IMR-90 (cell line): ENCODE measurements at regions not wholly inside any gene's neighbourhood (a gene's known extent, or its start where the extent isn't known, plus 50 kb on each side); places are given as distances from the start of the nearest gene placed in this dataset.

Experiments
- ATAC-seq: fragments of 200-7000 bp; cut with Tn5 transposase; 2 replicates; pipeline ENCODE4 v1.9.1; 2020; ENCODE audit warnings: low read depth, mild to moderate bottlenecking, moderate library complexity
- BruUV-seq: library from RNA; stranded (reverse); fragments of 400-500 nt; replicated peaks from 2 replicates; lab custom pipeline; 2021; lab: Mats Ljungman, UMichigan
- CTCF ChIA-PET: fragments of 300-600 bp; formaldehyde crosslinking; extraction: SDS; loops from one replicate; lab custom pipeline; 2021; ENCODE audit warnings: antibody characterized with exemption; lab: Yijun Ruan, JAX
- POLR2A ChIA-PET: fragments of 300-600 bp; sonication (Branson Sonifier 250); formaldehyde crosslinking; loops from one replicate; lab custom pipeline; 2022; ENCODE audit warnings: antibody characterized with exemption; ENCODE audit not compliant: unreplicated experiment; lab: Charles Lee
- DNase-seq: peaks from one replicate; pipeline ENCODE4 v3.0.0; 2013
- H2AFZ ChIP-seq: replicated peaks from 2 replicates; pipeline ENCODE3; 2013; ENCODE audit warnings: low read length, mild to moderate bottlenecking; ENCODE audit not compliant: poor library complexity
- H2AK5ac ChIP-seq: 2 replicates; pipeline ENCODE4 v1.6.1; 2013; ENCODE audit warnings: low read depth, low read length, inconsistent platforms
- H2AK9ac ChIP-seq: replicated peaks from 2 replicates; pipeline ENCODE3; 2013; ENCODE audit warnings: mild to moderate bottlenecking, low read depth, low read length, moderate library complexity; ENCODE audit not compliant: poor library complexity
- H2BK120ac ChIP-seq: 2 replicates; pipeline ENCODE4 v1.6.1; 2013; ENCODE audit warnings: low read depth, low read length, inconsistent platforms
- H2BK15ac ChIP-seq: 3 replicates; pipeline ENCODE4 v1.6.1; 2013; ENCODE audit warnings: low read depth, low read length, inconsistent platforms
- H2BK20ac ChIP-seq: 2 replicates; pipeline ENCODE4 v1.6.1; 2013; ENCODE audit warnings: low read depth, mild to moderate bottlenecking, inconsistent platforms, low read length, moderate library complexity
- H2BK5ac ChIP-seq: 2 replicates; pipeline ENCODE4 v1.6.1; 2013; ENCODE audit warnings: mild to moderate bottlenecking, low read depth, low read length, inconsistent platforms; ENCODE audit not compliant: poor library complexity, severe bottlenecking
- H3K14ac ChIP-seq: replicated peaks from 2 replicates; pipeline ENCODE4 v1.6.1; 2013; ENCODE audit warnings: low read depth, low read length, inconsistent platforms
- H3K18ac ChIP-seq: 2 replicates; pipeline ENCODE4 v1.6.1; 2013; ENCODE audit warnings: low read depth, low read length, control low read depth
- H3K23ac ChIP-seq: 2 replicates; pipeline ENCODE4 v1.6.1; 2013; ENCODE audit warnings: low read depth, low read length, inconsistent platforms
- H3K27ac ChIP-seq: 2 replicates; pipeline ENCODE4 v1.5.1; 2013; ENCODE audit warnings: mild to moderate bottlenecking, control low read depth, low read length; ENCODE audit not compliant: insufficient read depth
- H3K27me3 ChIP-seq: 2 replicates; pipeline ENCODE4 v1.6.1; 2013; ENCODE audit warnings: low read length; ENCODE audit not compliant: control insufficient read depth, insufficient read depth
- H3K36me3 ChIP-seq: 2 replicates; pipeline ENCODE4 v1.6.1; 2013; ENCODE audit warnings: low read length, mixed read lengths; ENCODE audit not compliant: control insufficient read depth, insufficient read depth
- H3K4ac ChIP-seq: 2 replicates; pipeline ENCODE4 v1.6.1; 2013; ENCODE audit warnings: low read depth, low read length, inconsistent platforms
- H3K4me1 ChIP-seq: 2 replicates; pipeline ENCODE4 v1.6.1; 2013; ENCODE audit warnings: low read length, mixed read lengths; ENCODE audit not compliant: control insufficient read depth, insufficient read depth
- H3K4me2 ChIP-seq: 2 replicates; pipeline ENCODE4 v1.6.1; 2013; ENCODE audit warnings: low read depth, mild to moderate bottlenecking, control low read depth, low read length, moderate library complexity
- H3K4me3 ChIP-seq: 2 replicates; pipeline ENCODE4 v1.5.1; 2013; ENCODE audit warnings: low read depth, mild to moderate bottlenecking, control low read depth, low read length, moderate library complexity; ENCODE audit not compliant: insufficient read depth
- H3K56ac ChIP-seq: 2 replicates; pipeline ENCODE4 v1.6.1; 2013; ENCODE audit warnings: low read length, inconsistent platforms; ENCODE audit not compliant: insufficient read depth; ENCODE audit errors: extremely low read depth
- H3K79me1 ChIP-seq, 2 experiments: 2 replicates each; pipeline ENCODE4 v1.6.1; 2013; ENCODE audit warnings: low read length in 2 of 2, inconsistent platforms in 1 of 2, low read depth in 1 of 2
- H3K9ac ChIP-seq: 2 replicates; pipeline ENCODE4 v1.6.1; 2013; ENCODE audit warnings: low read depth, low read length, control low read depth
- H3K9me1 ChIP-seq: 2 replicates; pipeline ENCODE4 v1.6.1; 2013; ENCODE audit warnings: low read length, inconsistent platforms; ENCODE audit not compliant: insufficient read depth
- H3K9me3 ChIP-seq: 2 replicates; pipeline ENCODE4 v1.6.1; 2013; ENCODE audit warnings: low read length; ENCODE audit not compliant: control insufficient read depth, insufficient read depth
- H4K20me1 ChIP-seq: 2 replicates; pipeline ENCODE4 v1.6.1; 2013; ENCODE audit warnings: low read length, inconsistent platforms; ENCODE audit not compliant: insufficient read depth
- H4K5ac ChIP-seq: 2 replicates; pipeline ENCODE4 v1.6.1; 2013; ENCODE audit warnings: mild to moderate bottlenecking, low read depth, low read length, control low read depth
- H4K8ac ChIP-seq, 2 experiments: 2 replicates each; pipeline ENCODE4 v1.6.1; 2013; ENCODE audit warnings: low read depth in 2 of 2, low read length in 2 of 2, control low read depth in 1 of 2, inconsistent platforms in 1 of 2
- H4K91ac ChIP-seq: 2 replicates; pipeline ENCODE4 v1.6.1; 2013; ENCODE audit warnings: low read depth, low read length, inconsistent platforms; ENCODE audit not compliant: insufficient read depth
- CEBPB ChIP-seq: IDR thresholded peaks from 2 replicates; pipeline ENCODE4 v1.6.1; 2012; ENCODE audit warnings: low read depth, low read length, improper control_type of control experiment
- CHD1 ChIP-seq: IDR thresholded peaks from 2 replicates; pipeline ENCODE4 v1.6.1; 2012; ENCODE audit warnings: low read depth, low read length, improper control_type of control experiment
- ELK1 ChIP-seq: fragments of 150-350 bp; IDR thresholded peaks from 2 replicates; pipeline ENCODE4 v1.6.1; 2016; ENCODE audit warnings: low read depth, mild to moderate bottlenecking, low read length, moderate library complexity, borderline replicate concordance
- FOS ChIP-seq: fragments of 150-350 bp; IDR thresholded peaks from 2 replicates; pipeline ENCODE4 v1.6.1; 2016; ENCODE audit warnings: low read depth, low read length
- MAFK ChIP-seq: IDR thresholded peaks from 2 replicates; pipeline ENCODE4 v1.6.1; 2012; ENCODE audit warnings: low read depth, low read length, improper control_type of control experiment
- MAZ ChIP-seq: IDR thresholded peaks from 2 replicates; pipeline ENCODE4 v1.6.1; 2012; ENCODE audit warnings: low read depth, mild to moderate bottlenecking, low read length, improper control_type of control experiment, moderate library complexity, borderline replicate concordance
- MXI1 ChIP-seq: IDR thresholded peaks from 2 replicates; pipeline ENCODE4 v1.6.1; 2012; ENCODE audit warnings: low read depth, mild to moderate bottlenecking, low read length, moderate library complexity, borderline replicate concordance
- NFE2L2 ChIP-seq: fragments of 150-350 bp; IDR thresholded peaks from 2 replicates; pipeline ENCODE4 v1.6.1; 2016; ENCODE audit warnings: low read depth, mild to moderate bottlenecking, low read length
- POLR2A ChIP-seq: IDR thresholded peaks from 2 replicates; pipeline ENCODE4 v1.6.1; 2012; ENCODE audit warnings: mild to moderate bottlenecking, low read depth, low read length
- RCOR1 ChIP-seq: IDR thresholded peaks from 2 replicates; pipeline ENCODE4 v1.6.1; 2012; ENCODE audit warnings: mild to moderate bottlenecking, low read length, improper control_type of control experiment; ENCODE audit not compliant: insufficient replicate concordance
- RFX5 ChIP-seq: IDR thresholded peaks from 2 replicates; pipeline ENCODE4 v1.8.0; 2012; ENCODE audit warnings: low read depth, mild to moderate bottlenecking, low read length, moderate library complexity
- SMC3 ChIP-seq: fragments of 150-350 bp; IDR thresholded peaks from 2 replicates; pipeline ENCODE4 v1.6.1; 2016; ENCODE audit warnings: low read depth, mild to moderate bottlenecking, antibody characterized with exemption, low read length, moderate library complexity
- USF2 ChIP-seq: fragments of 150-350 bp; IDR thresholded peaks from 2 replicates; pipeline ENCODE4 v1.6.1; 2017; ENCODE audit warnings: mild to moderate bottlenecking, antibody characterized with exemption, low read length, low read depth
- WGBS, 2 experiments: methylation state at CpG; one replicate each; pipeline versions ENCODE4 v1.1.5 to v1.1.7; 2013; ENCODE audit warnings: missing lambda C conversion rate in 2 of 2; ENCODE audit not compliant: insufficient read length in 1 of 2; ENCODE audit errors: extremely low coverage in 2 of 2; 5-methylcytosine and 5-hydroxymethylcytosine counted together
- dilution Hi-C: fragments of 300-500 bp; cut with HindIII; formaldehyde crosslinking; loops from one replicate; pipeline ENCODE4 v1.14.3; 2018; ENCODE audit warnings: low sequenced_read_pairs; ENCODE audit not compliant: unreplicated experiment
- in situ Hi-C: fragments of 300-500 bp; cut with MboI; formaldehyde crosslinking; loops from 3 replicates; pipeline ENCODE4 v1.14.3; 2019; ENCODE audit warnings: low sequenced_read_pairs, inconsistent platforms, mixed read lengths
- intact Hi-C: fragments of 100-400 bp; cut with micrococcal nuclease; formaldehyde crosslinking; loops from 2 replicates; pipeline ENCODE4 v1.10.0; 2022

GRCh38 chr1:113333056-113333455 is 57.3 kb upstream of the MAGI3 start:
- CTCF ChIA-PET: no interaction called here
- in situ Hi-C loops: no loop called here
- Histone ChIP-seq H2BK5ac (no peak overlapping the region), H3K4me3 (no peak overlapping the region), H3K79me1 (no peaks in the 10 kb centered on the region), H3K27me3 (peaks cover 2% of the 10 kb centered on the region; the same call in 1 of the 2 replicates), H3K18ac (no peak overlapping the region), H3K4ac (no peak overlapping the region), H4K20me1 (no peaks in the 10 kb centered on the region), H4K8ac (no peak overlapping the region), H3K23ac (no peak overlapping the region), H3K4me2 (no peak overlapping the region), H2AK5ac (no peak overlapping the region), H2BK120ac (no peak overlapping the region), H3K56ac (no peak overlapping the region), H3K9ac (no peak overlapping the region), H3K36me3 (no peaks in the 10 kb centered on the region), H3K9me1 (no peaks in the 10 kb centered on the region), H4K91ac (no peak overlapping the region), H3K4me1 (no peaks in the 10 kb centered on the region), H2BK20ac (no peak overlapping the region), H3K9me3 (no peaks in the 10 kb centered on the region), H2AK9ac (no peak overlapping the region), H3K14ac (no peak overlapping the region), H4K5ac (no peak overlapping the region), H3K27ac (no peak overlapping the region), H2BK15ac (no peak overlapping the region), H2AFZ (no peak overlapping the region)
- DNase-seq (no peak), ATAC-seq (no peak)
- POLR2A ChIA-PET: no interaction called here
- intact Hi-C loops: no loop called here
- WGBS, 2 experiments: no CpG with 5 or more reads among the region's 2 CpGs
- no TSS peak for BruUV-seq
- TF ChIP-seq SMC3 (no peak), MAFK (no peak), MAZ (no peak), FOS (no peak), CEBPB (no peak), MXI1 (no peak), RCOR1 (no peak), ELK1 (no peak), RFX5 (no peak), USF2 (no peak), POLR2A (no peak), NFE2L2 (no peak), CHD1 (no peak)
- dilution Hi-C loops: no loop called here
